Heart left ventricle (tissue), 13 donors: ENCODE measurements at regions not wholly inside any gene's neighbourhood (a gene's known extent, or its start where the extent isn't known, plus 50 kb on each side); places are given as distances from the start of the nearest gene placed in this dataset.

Source experiments
- CTCF ChIP-seq, 12 donors: fragments of 200-600 bp; sonication (generic) in 4 of 12; IDR thresholded peaks; one replicate each; pipeline versions ENCODE4 v1.5.0 to v1.8.0; 2018 to 2022; ENCODE audit warnings: antibody characterized with exemption in 12 of 12, mild to moderate bottlenecking in 5 of 12
- POLR2A ChIP-seq, 2 donors: fragments of 450-650 bp; IDR thresholded peaks; one replicate each; pipeline ENCODE4 v1.6.1; 2017; ENCODE audit warnings: antibody characterized with exemption in 2 of 2, mild to moderate bottlenecking in 2 of 2, moderate library complexity in 2 of 2
- donor health status: ischemic (EF 13 %, LVEDD 7.1; RV severe dilation, severe dysfunction).
- donor health status: DM: no; HTN: yes; CAD: no.
- donor health status: DM: no; HTN: no; CAD: no.
- donor health status: ischemic (EF 25% LVEDD 6.9; RV normal size, moderate dysfunction).
- donor health status: ischemic (EF 25% LVEDD 5.7; RV mildly dilated, moderate dysfunction).
- donor health status: ischemic (EF 35%, LVEDD 5.7; RV mildly dilated, moderate dysfunction).
- donor health status: nonischemic (EF 11% LVEDD 7.7; RV severe dilation, severe dysfunction).
- donor health status: DM: yes; HTN: yes; CAD: no.
- donor health status: PGD.
- donor health status: ischemic (EF 29% LVEDD 5.4; RV normal size, mild dysfunction).
- donor health status: nonischemic (EF 23%, LVEDD 6.1; RV moderate dilation, normal function).

- TF ChIP-seq POLR2A (IDR thresholded peaks at IDR 0.05): no peak
- TF ChIP-seq CTCF (IDR thresholded peaks at IDR 0.05): no peak
Observed at GRCh38 chr16:51763072-51763661, 612.1 kb upstream of the SALL1 start.
